Adrenal gland (tissue), 5 donors: ENCODE measurements at regions not wholly inside any gene's neighbourhood (a gene's known extent, or its start where the extent isn't known, plus 50 kb on each side); places are given as distances from the start of the nearest gene placed in this dataset.

Source experiments
- CTCF ChIP-seq, 6 experiments: fragments of 450-650 bp in 4 of 6; fragments of 200-600 bp in 2 of 6; sonication (generic) in 1 of 6; IDR thresholded peaks; 1 replicate in 5 of 6; 2 replicates in 1 of 6; pipeline versions ENCODE4 v1.5.1 to v1.8.0; 2016 to 2021; ENCODE audit warnings: antibody characterized with exemption in 6 of 6, mild to moderate bottlenecking in 2 of 6, moderate library complexity in 1 of 6
- POLR2A ChIP-seq, 2 donors: fragments of 450-650 bp; IDR thresholded peaks; one replicate each; pipeline ENCODE4 v1.6.1; 2017; ENCODE audit warnings: antibody characterized with exemption in 2 of 2, mild to moderate bottlenecking in 2 of 2, moderate library complexity in 1 of 2
- donor health status: DM: no; HTN: no; CAD: no.

DNA sequence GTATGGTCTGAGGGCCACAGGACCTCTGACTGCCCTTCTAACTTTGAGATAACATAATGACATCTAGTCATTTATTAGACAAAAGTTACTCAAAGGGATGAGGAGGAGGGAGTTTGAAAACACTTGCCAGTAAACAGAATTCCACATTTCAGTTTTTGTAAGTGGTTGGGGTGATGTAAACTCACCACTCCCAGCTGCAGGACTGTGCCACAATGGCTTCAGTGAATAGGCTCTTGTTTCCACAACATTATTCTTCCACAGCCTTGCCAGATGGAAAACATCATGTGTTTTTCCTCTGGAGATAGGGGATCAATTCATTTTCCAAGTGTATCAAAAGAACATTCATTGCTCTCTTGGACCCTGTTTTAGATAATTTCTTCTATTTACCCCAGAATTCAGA lies 147.2 kb upstream of the BDNF start:
- no peak for TF ChIP-seq CTCF (IDR thresholded peaks at IDR 0.05)
- TF ChIP-seq POLR2A (IDR thresholded peaks at IDR 0.05) = no peak
